Right renal cortex interstitium (tissue), 3 donors: ENCODE measurements at regions not wholly inside any gene's neighbourhood (a gene's known extent, or its start where the extent isn't known, plus 50 kb on each side); places are given as distances from the start of the nearest gene placed in this dataset.
A peak's percentile ranks its signal among the peaks of the same experiment; 100 is the strongest.

Experiments
- DNase-seq, 3 donors: peaks; one replicate each; pipeline ENCODE4 v3.0.0-alpha.2; 2013; ENCODE audit warnings: low read depth in 3 of 3, low spot score in 2 of 3

- DNase-seq = no peak
These were observed 192.5 kb downstream of the FAT3 start for GRCh38 chr11:92416971-92417725.

GRCh38 chr11:92423115-92424034 lies 198.8 kb downstream of the FAT3 start:
- no peak for DNase-seq

- DNase-seq = no peak
These were observed 199.7 kb downstream of the FAT3 start for GRCh38 chr11:92424281-92424680.

GRCh38 chr11:92425127-92425526 lies 200.5 kb downstream of the FAT3 start:
- no peak for DNase-seq

- no peak for DNase-seq
These were observed 207.9 kb downstream of the FAT3 start for GRCh38 chr11:92432515-92432914.

GRCh38 chr11:92436034-92436920 lies 211.7 kb downstream of the FAT3 start:
- no peak for DNase-seq

GRCh38 chr11:92439133-92439532 lies 214.5 kb downstream of the FAT3 start:
- no peak for DNase-seq

- DNase-seq = no peak
These were observed 216.3 kb downstream of the FAT3 start for GRCh38 chr11:92440701-92441442.

GRCh38 chr11:92441443-92441726 lies 216.8 kb downstream of the FAT3 start:
- no peak for DNase-seq

- DNase-seq = no peak
These were observed 218.6 kb downstream of the FAT3 start for GRCh38 chr11:92443199-92443598.

- DNase-seq = no peak
These were observed 223.0 kb downstream of the FAT3 start for GRCh38 chr11:92447586-92447985.

GRCh38 chr11:92449222-92449621 lies 224.6 kb downstream of the FAT3 start:
- DNase-seq = no peak

GRCh38 chr11:92449780-92450179 lies 225.2 kb downstream of the FAT3 start:
- DNase-seq = no peak

- DNase-seq = peak in 2 of 3 donors; percentile 42 to 60
These were observed 226.4 kb downstream of the FAT3 start for GRCh38 chr11:92451063-92451462.

GRCh38 chr11:92453055-92453454 lies 228.4 kb downstream of the FAT3 start:
- no peak for DNase-seq

GRCh38 chr11:92455210-92455790 lies 230.7 kb downstream of the FAT3 start:
- DNase-seq = no peak

- DNase-seq = no peak
These were observed 232.6 kb downstream of the FAT3 start for GRCh38 chr11:92457250-92457649.

GRCh38 chr11:92458486-92458885 lies 233.9 kb downstream of the FAT3 start:
- no peak for DNase-seq

GRCh38 chr11:92460213-92460612 lies 235.6 kb downstream of the FAT3 start:
- DNase-seq = no peak

GRCh38 chr11:92461447-92461846 lies 236.8 kb downstream of the FAT3 start:
- no peak for DNase-seq
